ENCODE measurements at regions not wholly inside any gene's neighbourhood (a gene's known extent, or its start where the extent isn't known, plus 50 kb on each side); places are given as distances from the start of the nearest gene placed in this dataset.

DNA sequence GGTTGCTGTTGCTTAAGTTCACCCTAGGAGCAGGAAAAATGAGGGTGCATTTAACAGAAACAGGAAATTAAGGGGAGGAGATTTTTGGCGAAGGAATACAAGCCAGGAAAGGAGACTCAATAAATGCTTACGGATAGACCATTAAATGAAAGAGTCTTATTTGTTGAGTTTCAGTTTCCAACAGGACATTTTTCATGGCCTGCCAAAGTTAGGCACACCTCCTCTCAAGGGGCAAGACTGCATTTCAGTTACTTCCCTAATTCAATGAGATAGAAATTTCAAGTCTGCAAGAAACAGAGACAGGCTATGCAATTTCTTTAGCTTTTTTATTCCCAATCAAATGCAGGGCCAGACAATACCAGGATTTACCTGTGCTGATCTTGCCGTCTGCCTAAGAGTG is 394.7 kb upstream of the KLHL29 start:
- no peak for TF ChIP-seq EZH2phosphoT487 (IDR thresholded peaks at IDR 0.05; ENCODE audit: low read depth)
- TF ChIP-seq, protein P1, sequence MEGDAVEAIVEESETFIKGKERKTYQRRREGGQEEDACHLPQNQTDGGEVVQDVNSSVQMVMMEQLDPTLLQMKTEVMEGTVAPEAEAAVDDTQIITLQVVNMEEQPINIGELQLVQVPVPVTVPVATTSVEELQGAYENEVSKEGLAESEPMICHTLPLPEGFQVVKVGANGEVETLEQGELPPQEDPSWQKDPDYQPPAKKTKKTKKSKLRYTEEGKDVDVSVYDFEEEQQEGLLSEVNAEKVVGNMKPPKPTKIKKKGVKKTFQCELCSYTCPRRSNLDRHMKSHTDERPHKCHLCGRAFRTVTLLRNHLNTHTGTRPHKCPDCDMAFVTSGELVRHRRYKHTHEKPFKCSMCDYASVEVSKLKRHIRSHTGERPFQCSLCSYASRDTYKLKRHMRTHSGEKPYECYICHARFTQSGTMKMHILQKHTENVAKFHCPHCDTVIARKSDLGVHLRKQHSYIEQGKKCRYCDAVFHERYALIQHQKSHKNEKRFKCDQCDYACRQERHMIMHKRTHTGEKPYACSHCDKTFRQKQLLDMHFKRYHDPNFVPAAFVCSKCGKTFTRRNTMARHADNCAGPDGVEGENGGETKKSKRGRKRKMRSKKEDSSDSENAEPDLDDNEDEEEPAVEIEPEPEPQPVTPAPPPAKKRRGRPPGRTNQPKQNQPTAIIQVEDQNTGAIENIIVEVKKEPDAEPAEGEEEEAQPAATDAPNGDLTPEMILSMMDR (IDR thresholded peaks at IDR 0.05; ENCODE audit: low read depth, low read length), result no peak
